GM21515 (cell line): ENCODE measurements at regions not wholly inside any gene's neighbourhood (a gene's known extent, or its start where the extent isn't known, plus 50 kb on each side); places are given as distances from the start of the nearest gene placed in this dataset.
"Not testable (repeated sequence)": the region's sequence is repeated elsewhere in the genome, so short reads cannot be mapped to it uniquely, and the experiment has no call there.

ENCODE experiments used
- ATAC-seq: cut with Tn5 transposase; IDR thresholded peaks from one replicate; pipeline ENCODE4 v1.9.1; 2021; ENCODE audit not compliant: unreplicated experiment

DNA sequence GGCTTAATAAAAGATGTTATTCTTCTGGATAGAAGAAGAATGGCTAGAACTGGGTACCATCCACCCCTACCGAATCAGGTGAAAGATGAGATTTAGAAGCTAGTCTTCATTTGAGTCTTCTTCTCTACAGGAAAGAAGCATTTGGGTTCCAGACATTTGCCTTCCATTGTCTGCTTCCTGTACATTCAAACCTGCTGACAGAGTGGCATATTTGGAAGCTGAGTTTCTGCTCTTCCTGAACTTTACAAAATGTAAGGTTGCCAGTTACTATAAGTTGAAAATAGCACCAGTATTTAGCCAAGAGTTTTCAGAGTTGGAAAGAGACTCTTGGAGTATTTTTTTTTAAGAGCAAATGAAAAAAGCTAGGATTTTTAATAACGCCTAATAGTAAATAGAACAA lies 525.4 kb upstream of the TLE4 start:
- no peak for ATAC-seq

DNA sequence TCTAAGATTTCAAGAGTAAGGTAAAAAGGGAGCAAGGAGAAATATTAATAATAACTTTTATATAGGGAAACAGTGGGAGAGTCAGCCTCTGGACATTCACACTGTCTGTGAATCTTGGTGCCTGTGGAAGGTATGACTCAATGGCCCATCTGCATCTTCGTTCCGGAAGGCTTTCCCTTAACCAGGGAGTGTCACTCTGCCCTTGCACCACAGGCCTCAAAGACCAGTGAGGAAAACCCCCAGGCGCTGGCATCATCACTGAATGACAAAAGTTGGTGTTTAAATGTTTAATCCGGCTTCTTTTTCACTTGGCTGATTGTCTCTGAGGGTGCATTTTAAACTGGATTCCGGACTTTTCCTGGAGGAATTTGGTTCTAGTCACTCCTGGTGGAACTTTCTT lies 522.4 kb upstream of the TLE4 start:
- ATAC-seq: no peak

DNA sequence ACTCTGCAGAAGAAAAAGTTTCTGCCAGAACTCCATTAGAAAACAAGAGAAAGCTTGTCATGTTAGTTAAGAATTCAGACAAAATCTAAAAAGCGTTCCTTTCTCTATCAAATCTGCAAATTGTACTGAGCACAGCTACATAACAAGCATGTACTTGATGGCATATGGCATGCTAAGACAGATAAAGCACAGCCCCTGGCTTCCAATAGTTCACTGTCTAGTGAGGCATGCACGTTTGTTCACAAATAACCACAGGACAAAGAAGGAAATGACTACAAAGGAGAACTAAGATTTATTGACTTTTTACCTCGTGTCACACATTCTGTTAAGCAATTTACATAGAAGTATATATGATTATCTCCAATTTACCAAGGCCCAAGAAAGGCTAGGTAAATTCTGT lies 518.2 kb upstream of the TLE4 start:
- ATAC-seq: no peak

DNA sequence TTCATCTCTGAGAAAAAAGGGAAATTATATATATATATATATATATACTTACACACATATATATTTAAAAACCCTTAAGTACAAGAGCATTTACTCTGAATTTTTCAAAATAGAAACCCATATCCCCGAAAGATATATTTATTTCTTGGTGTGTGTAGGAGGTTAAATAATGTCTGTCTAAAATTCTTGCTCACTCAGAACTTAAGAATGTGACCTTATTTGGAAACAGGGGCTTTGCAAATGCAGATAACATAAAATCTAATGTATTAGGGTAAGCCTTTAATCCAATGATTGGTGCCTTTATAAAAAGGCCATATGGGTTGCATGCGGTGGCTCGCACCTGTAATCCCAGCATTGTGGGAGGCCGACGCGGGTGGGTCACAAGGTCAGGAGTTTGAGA lies 517.3 kb upstream of the TLE4 start:
- ATAC-seq: no peak

DNA sequence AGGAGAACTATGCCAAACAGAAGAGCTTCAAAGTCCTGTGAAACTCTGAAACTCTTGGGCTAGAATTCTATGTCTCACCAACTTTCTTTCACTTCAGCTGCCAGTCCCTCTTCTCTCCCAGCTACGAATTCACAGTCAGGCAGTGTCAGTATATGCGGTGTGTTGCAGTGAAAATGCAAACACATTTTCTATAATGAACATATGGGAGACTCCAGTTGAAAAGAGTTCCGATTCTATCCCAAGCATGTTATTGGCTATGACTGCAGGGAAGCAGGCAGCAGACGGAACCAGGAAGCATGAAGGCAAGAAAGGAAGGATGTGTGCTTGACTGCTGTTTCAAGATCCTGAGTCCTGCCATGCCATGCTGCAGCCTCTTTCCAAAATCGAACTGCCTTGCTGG lies 515.7 kb upstream of the TLE4 start:
- ATAC-seq: no peak

DNA sequence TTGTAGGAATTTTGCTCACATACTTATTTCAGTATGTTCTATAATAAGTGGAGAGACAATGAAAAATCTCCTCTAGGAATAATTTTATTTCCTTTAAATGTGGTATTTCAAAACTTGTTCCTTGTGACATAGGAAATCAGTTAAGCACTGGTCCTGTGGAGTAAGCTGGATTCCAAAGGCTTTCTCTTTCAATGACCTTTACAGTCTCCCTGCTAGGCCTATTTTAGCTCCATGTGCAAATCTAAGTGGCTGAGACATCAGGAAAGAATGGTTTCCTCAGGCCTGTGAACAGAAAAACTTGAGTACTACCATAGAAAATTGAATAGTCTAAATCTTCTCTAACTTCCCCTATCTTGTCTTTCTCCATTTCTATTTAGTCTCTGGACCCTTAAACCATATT lies 514.2 kb upstream of the TLE4 start:
- no peak for ATAC-seq

DNA sequence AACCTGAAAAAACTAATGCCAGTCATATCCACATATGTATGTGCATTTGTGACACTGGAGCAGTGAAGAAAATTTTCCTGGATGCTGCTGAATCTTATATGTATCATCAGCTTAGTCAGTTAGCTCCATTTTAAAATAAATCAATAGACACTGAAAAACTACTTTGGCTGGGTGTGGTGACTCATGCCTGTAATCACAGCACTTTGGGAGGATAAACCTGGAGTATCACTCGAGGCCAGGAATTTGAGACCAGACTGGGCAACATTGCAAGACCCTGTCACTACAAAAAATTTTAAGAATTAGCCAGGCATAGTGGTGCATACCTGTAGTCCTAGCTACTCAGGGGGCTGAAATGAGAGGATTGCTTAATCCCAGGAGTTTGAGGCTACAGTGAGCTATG lies 511.0 kb upstream of the TLE4 start:
- no peak for ATAC-seq

DNA sequence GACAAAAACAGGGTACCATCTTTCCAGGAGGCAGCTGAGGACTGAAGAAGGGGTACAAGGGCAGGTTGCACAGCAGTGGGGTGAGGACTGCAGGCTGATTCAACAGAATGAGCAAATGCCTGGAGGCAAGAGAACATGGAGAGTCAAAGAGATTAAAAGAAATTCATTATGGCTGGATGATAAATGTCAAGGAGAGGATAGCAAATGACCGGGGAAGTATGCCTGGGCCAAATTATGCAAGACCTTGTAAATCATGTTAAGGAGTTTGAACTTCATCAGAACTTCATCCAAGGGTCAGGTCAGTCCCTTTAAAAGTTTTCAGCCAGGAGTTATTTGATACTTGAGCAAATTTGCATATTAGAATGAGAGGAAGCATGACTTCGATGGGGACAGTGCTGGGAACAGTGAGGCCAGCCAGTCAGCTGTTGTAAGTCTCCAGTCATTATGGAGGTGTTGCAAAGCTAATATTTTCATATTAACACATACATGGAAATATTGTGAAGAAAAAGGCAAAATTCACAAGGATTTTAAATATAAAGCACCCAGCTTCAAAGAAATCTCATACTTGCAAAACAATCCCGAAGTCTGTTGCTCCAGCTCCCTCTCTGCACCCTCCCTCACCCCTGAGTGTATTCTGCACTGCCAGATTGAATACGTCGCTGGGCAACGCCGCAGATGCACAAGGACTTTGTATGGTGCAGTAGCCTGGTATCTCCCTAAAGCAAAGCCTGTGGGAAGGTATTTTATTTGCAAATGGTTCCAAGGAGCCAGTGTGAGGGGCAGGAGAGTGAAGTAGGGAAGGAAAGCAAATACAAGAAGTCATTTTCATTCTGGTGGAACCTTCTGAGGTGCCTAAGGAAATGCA lies 509.8 kb upstream of the TLE4 start:
- ATAC-seq: no peak

DNA sequence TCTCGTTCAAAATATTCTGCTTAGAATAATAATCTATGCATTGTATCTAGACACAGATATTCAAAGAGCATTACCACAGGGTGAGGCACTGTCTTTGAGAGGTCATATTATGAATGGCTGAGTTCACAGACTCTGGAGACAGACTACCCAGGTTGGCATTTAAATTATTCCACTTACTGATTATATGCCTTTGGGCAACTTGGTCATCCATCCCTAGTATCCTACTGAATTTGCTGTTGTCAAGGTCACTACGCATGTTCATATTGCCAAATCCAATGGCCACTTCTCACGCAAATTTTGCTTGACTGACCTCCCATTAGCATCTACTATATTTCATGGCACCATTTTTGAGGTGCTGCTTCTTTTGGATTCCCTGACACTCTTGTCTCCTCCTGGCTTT lies 498.6 kb upstream of the TLE4 start:
- ATAC-seq: no peak

DNA sequence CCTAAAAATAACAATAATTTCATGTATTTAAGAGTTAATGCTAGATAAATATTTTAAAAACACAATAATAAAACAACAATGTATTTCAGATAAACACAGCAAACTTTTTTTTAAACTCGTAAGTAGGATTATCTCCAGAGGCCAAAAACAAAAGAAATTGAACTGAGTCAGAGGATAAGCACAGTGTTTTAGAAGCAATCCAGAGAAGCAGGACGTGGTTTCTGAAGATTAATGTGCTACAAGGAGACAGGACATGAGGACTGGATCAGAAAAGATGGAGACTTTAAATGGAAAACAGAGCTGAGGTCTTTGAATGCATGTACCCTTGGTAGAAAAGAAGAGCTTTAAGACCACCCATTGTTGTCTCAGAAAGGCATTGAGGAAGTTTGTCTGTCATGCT lies 491.2 kb upstream of the TLE4 start:
- no peak for ATAC-seq

DNA sequence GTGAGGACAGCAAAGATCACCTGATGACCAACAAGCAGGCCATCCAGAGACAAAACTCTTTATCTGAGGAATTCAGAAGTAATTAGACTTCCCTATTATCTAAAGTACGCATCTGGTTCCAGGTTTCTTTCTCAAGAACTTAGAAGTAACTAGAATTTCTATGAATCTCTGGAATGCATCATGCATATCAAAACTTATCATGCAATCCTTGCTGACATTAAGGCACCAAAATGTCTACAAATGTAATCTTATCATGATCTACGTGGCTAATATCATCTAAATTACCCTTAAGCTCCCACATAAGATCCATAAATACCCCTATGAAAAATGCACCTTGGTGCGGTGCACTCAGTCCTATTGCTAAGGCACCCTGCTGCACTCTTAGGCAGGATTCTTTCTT lies 488.1 kb upstream of the TLE4 start:
- no peak for ATAC-seq

DNA sequence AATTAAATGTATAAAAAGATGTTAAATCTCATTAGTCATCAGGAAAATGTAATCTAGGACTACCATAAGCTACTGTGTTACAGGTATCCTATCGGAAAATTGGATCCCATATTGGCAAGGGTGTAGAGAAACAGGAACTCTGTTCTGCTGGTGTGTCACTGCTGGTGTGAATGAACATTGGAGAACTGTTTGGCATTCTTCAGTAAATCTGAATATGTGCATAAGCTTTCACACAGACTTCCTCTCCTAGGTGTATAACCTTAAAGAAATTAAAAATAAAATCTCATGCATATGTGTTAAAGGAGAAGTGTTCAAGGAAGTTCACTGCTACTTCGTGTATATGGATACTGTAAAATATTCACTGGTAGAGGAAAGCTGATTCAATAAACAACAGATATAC lies 484.6 kb upstream of the TLE4 start:
- no peak for ATAC-seq

DNA sequence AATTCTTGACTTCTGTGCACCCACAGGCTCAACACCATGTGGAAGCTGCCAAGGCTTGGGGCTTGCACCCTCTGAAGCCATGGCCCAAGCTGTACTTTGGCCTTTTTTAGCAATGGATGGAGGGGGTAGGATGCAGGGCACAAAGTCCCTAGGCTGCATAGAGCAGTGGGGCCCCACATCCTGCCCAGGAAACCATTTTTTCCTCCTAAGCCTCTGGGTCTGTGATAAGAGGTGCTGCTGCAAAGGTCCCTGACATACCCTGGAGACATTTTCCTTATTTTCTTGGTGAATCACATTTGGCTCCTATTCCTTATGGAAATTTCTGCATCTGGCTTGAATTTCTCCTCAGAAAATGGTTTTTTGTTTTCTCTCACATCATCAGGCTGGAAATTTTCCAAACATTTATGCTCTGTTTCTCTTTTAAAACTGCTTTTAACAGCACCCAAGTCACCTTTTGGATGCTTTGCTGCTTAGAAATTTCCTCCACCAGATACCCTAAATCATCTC lies 482.7 kb upstream of the TLE4 start:
- no peak for ATAC-seq

DNA sequence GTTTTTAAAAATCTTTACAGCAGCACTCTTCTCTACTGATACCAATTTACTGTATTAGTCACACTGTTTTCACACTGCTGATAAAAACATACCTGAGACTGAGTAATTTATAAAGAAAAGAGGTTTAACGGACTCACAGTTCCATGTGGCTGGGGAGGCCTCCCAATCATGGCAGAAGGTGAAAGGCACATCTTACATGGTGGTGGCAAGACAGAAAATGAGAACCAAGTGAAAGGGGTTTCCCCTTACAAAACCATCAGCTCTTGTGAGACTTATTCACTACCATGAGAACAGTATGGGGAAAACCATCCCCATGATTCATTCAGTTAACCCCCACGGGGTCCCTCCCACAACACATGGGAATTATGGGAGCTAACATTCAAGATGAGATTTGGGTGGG lies 481.9 kb upstream of the TLE4 start:
- not testable (repeated sequence) for ATAC-seq

DNA sequence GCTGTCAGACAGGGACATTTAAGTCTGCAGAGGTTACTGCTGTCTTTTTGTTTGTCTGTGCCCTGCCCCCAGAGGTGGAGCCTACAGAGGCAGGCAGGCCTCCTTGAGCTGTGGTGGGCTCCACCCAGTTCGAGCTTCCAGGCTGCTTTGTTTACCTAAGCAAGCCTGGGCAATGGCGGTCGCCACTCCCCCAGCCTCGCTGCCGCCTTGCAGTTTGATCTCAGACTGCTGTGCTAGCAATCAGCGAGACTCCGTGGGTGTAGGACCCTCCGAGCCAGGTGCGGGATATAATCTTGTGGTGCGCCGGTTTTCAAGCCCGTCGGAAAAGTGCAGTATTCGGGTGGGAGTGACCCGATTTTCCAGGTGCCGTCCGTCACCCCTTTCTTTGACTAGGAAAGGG lies 468.5 kb upstream of the TLE4 start:
- ATAC-seq: not testable (repeated sequence)

DNA sequence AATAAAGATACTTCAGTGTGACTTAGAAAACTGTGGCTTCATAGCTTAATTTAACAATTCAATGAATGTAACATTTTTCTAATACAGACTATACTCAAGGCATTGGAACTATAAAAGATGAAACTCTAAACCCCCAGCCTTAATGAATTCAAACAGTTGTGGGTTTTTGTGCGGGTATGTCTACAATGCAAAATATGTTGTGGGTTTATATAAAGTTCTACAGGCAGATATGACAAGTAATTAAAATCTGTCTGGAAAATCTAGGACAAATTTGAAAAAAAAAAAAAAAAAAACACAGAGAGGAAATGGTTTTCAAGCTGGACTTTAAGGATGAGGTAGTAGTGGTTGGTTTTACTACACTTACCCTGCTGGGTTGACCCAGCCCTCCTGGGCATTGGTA lies 467.5 kb upstream of the TLE4 start:
- no peak for ATAC-seq

DNA sequence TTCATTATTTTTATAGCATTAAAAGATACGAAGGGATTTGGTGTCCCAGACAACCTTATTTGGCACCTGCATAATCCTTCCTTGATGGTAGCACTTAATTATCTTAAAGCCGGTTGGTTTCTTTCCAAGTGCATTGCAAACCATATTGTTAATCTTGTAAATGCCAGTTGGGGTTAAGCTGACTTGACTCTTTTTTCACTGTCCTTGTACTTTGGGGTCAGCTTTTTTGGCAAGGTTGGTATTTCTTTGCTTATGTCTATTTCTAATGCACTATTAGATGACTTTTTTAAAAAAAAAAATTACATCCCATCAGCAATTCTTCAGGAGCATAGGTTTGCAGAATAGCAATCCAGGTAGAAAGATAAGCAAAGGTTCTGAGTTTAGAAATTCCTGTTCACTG lies 466.8 kb upstream of the TLE4 start:
- ATAC-seq: no peak

DNA sequence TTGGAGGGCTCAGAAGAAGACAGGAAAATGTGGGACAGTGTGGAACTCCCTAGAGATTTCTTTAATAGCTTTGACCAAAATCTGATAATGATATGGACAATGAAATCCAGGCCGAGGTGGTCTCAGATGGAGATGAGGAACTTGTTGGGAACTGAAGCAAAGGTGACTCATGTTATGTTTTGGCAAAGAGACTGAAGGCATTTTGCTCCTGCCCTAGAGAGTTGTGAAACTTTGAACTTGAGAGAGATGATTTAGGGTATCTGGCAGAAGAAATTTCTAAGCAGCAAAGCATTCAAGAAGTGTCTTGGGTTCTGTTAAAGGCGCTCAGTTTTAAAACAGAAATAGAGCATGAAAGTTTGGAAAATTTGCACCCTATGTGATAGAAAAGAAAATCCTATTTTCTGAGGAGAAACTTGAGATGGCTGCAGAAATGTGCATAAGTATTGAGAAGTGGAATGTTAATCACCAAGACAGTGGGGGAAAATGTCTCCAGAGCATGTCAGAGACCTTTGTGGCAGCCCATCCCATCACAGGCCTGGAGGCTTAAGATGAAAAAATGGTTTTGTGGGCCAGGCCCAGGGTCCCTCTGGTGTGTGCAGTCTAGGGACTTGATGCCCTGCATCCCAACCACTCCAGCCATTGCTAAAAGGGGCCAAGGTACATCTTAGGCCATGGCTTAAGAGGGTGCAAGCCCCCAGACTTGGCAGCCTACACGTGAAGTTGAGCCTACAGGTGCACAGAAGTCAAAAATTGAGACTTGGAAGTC lies 463.7 kb upstream of the TLE4 start:
- ATAC-seq: no peak

DNA sequence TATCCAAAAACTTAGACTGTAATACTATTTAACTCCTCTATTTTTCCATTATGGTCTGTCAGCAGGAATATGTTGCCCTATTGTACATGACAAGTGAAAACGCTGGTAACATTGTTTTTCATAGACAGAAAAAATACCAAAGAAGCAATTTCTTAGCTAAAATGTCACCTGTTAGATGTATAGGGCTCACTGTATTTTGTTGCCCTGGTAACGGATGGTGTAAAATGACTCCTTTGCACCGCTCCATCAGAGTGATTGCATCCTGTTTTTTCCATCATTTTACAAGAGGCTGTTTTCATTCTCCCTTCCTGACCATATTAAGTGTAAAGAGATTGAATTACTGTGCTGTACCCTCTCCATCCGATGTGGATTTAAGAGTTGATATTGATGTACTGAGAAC lies 460.1 kb upstream of the TLE4 start:
- no peak for ATAC-seq

DNA sequence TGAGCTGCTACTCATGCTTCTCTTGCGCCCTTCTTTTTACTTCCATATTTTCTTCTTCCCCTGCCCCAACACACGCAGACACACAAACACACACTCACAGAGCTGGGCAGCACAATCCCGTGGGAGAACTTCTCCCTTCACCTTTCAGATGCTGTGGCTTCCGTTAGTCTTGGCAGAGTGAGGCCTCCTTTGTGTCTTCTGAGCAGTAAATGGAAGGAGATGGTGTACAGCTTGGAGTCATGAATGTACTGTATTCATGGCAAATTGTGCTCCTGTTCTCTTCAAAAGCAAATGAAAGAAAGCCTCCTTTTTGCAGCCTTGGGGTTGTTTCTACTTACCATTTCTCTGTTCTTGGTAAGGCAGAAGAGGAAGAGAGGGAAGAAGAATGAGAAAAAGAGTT lies 456.6 kb upstream of the TLE4 start:
- no peak for ATAC-seq

DNA sequence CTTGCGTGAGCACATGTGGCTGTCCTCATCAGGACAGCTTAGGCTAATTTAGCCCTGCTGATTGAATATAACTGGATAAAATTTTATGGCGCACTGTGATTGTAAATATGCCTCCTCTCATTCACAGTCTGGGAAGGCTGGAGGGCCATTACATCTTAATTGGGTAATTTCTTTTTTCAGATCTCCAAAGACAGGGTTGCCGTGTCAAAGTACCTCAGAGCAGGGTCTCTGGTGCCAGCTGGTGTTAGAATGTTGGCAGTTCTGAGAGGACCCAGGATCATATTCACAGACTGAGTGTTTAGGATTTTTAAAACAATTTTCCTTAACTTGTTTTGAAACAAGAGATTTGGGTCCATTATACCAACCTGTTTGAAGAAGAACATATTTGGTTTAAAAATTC lies 455.7 kb upstream of the TLE4 start:
- no peak for ATAC-seq

DNA sequence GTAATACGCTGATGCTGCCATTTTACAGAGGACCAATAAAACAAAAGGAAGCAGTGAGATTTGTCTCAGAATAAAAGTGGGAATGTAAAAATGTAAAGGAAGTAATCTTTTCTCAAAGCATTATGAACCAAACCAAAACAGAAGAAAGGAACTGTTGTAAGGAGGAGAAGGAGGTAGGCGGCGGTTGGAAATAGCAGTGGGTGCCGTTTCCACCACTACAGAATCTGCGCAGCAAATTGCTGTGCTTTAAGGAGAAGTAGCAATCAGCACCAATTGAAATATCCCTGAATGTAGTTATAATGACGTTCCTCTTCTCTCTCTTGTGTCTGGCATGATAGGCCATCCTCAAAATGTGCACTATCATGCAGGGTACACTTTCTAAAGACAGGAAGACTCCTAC lies 455.1 kb upstream of the TLE4 start:
- ATAC-seq: no peak
